Stimulated activated CD8-positive, alpha-beta memory T cell treated with anti-CD3 and anti-CD28 coated beads, Interleukin-12 subunit alpha, Interleukin-12 subunit beta, amount 100 ng/mL, for 4 hours (primary cell): ENCODE measurements at regions not wholly inside any gene's neighbourhood (a gene's known extent, or its start where the extent isn't known, plus 50 kb on each side); places are given as distances from the start of the nearest gene placed in this dataset.
"Not testable (repeated sequence)": the region's sequence is repeated elsewhere in the genome, so short reads cannot be mapped to it uniquely, and the experiment has no call there.

ENCODE experiments used
- DNase-seq: peaks from one replicate; pipeline ENCODE4 v3.0.0-alpha.2; 2020; ENCODE audit warnings: low read depth

- DNase-seq = no peak
Observed at GRCh38 chr6:111925296-111925695, 52.0 kb upstream of the FYN start.

GRCh38 chr6:111926731-111927302 lies 53.6 kb upstream of the FYN start:
- no peak for DNase-seq

GRCh38 chr6:111927321-111927720 lies 54.1 kb upstream of the FYN start:
- no peak for DNase-seq

GRCh38 chr6:111928139-111928538 lies 54.9 kb upstream of the FYN start:
- no peak for DNase-seq

GRCh38 chr6:111934611-111935010 lies 61.4 kb upstream of the FYN start:
- DNase-seq = not testable (repeated sequence)

- no peak for DNase-seq
Observed at GRCh38 chr6:111936718-111937117, 63.5 kb upstream of the FYN start.

- no peak for DNase-seq
Observed at GRCh38 chr6:111938710-111939109, 65.5 kb upstream of the FYN start.

GRCh38 chr6:111939902-111940301 lies 66.7 kb upstream of the FYN start:
- no peak for DNase-seq

- DNase-seq = no peak
Observed at GRCh38 chr6:111940801-111941200, 67.5 kb upstream of the FYN start.

- DNase-seq = no peak
Observed at GRCh38 chr6:111941686-111942330, 68.6 kb upstream of the FYN start.

GRCh38 chr6:111942561-111942960 lies 69.3 kb upstream of the FYN start:
- no peak for DNase-seq

- DNase-seq = no peak
Observed at GRCh38 chr6:111943266-111943665, 70.0 kb upstream of the FYN start.

GRCh38 chr6:111943726-111944125 lies 70.5 kb upstream of the FYN start:
- no peak for DNase-seq

- no peak for DNase-seq
Observed at GRCh38 chr6:111944541-111944940, 71.3 kb upstream of the FYN start.

GRCh38 chr6:111949546-111949945 lies 76.3 kb upstream of the FYN start:
- no peak for DNase-seq

- not testable (repeated sequence) for DNase-seq
Observed at GRCh38 chr6:111949984-111950383, 76.7 kb upstream of the FYN start.

GRCh38 chr6:111950661-111951496 lies 77.6 kb upstream of the FYN start:
- no peak for DNase-seq

- no peak for DNase-seq
Observed at GRCh38 chr6:111951497-111952085, 78.3 kb upstream of the FYN start.

GRCh38 chr6:111952274-111952673 lies 79.0 kb upstream of the FYN start:
- DNase-seq = no peak

- no peak for DNase-seq
Observed at GRCh38 chr6:111952821-111953540, 79.7 kb upstream of the FYN start.

- no peak for DNase-seq
Observed at GRCh38 chr6:111956098-111956497, 82.8 kb upstream of the FYN start.

GRCh38 chr6:111957623-111958315 lies 84.5 kb upstream of the FYN start:
- DNase-seq = no peak
